Heart right ventricle (tissue), 16 donors: ENCODE measurements at regions not wholly inside any gene's neighbourhood (a gene's known extent, or its start where the extent isn't known, plus 50 kb on each side); places are given as distances from the start of the nearest gene placed in this dataset.
"Not testable (repeated sequence)": the region's sequence is repeated elsewhere in the genome, so short reads cannot be mapped to it uniquely, and the experiment has no call there.

Experiments
- ATAC-seq, 8 donors: fragments of 200-7000 bp; cut with Tn5 transposase; one replicate each; pipeline ENCODE4 v1.9.1; 2020; ENCODE audit warnings: mild to moderate bottlenecking in 8 of 8, moderate library complexity in 8 of 8, moderate number of reproducible peaks in 1 of 8
- DNase-seq, 2 donors: peaks; one replicate each; pipeline ENCODE4 v3.0.0-alpha.2; 2020
- H3K27ac ChIP-seq, 10 donors: fragments of 200-600 bp; sonication (generic) in 2 of 10; one replicate each; pipeline versions ENCODE4 v1.5.0 to v1.8.0; 2020 to 2022; ENCODE audit warnings: mild to moderate bottlenecking in 3 of 10
- H3K27me3 ChIP-seq, 7 donors: fragments of 200-600 bp; one replicate each; pipeline ENCODE4 v1.8.0; 2021 to 2022; ENCODE audit warnings: mild to moderate bottlenecking in 2 of 7
- H3K36me3 ChIP-seq, 9 donors: fragments of 200-600 bp; sonication (generic) in 1 of 9; one replicate each; pipeline versions ENCODE4 v1.5.0 to v1.8.0; 2020 to 2022; ENCODE audit warnings: mild to moderate bottlenecking in 2 of 9
- H3K4me1 ChIP-seq, 9 donors: fragments of 200-600 bp; sonication (generic) in 1 of 9; one replicate each; pipeline versions ENCODE4 v1.5.0 to v1.8.0; 2020 to 2022; ENCODE audit warnings: mild to moderate bottlenecking in 4 of 9
- H3K4me3 ChIP-seq, 10 donors: fragments of 200-600 bp; sonication (generic) in 2 of 10; one replicate each; pipeline versions ENCODE4 v1.5.0 to v1.8.0; 2020 to 2022; ENCODE audit warnings: mild to moderate bottlenecking in 7 of 10, moderate library complexity in 2 of 10
- H3K9me3 ChIP-seq, 11 donors: fragments of 200-600 bp in 10 of 11; sonication (generic) in 2 of 11; one replicate each; pipeline versions ENCODE4 v1.5.0 to v1.8.0; 2013 to 2022; ENCODE audit warnings: mild to moderate bottlenecking in 2 of 11, control low read depth in 1 of 11, moderate library complexity in 1 of 11
- whole genome bisulfite sequencing, 2 donors: extraction: QIAGEN DNeasy Blood & Tissue Kit; methylation state at CpG; one replicate each; pipeline ENCODE4 v1.1.7; 2013; ENCODE audit warnings: inconsistent platforms in 1 of 2; 5-methylcytosine and 5-hydroxymethylcytosine counted together
- intact Hi-C, 10 donors: fragments of 100-400 bp; cut with DNase I; formaldehyde crosslinking; loops; one replicate each; pipeline versions ENCODE4 v1.11.1 to v1.14.2; 2022
- TF ChIP-seq, protein P1 (sequence below), 9 donors: fragments of 200-600 bp; sonication (generic) in 2 of 9; IDR thresholded peaks; one replicate each; pipeline versions ENCODE4 v1.5.0 to v1.8.0; 2021 to 2022; ENCODE audit warnings: antibody characterized with exemption in 9 of 9, mild to moderate bottlenecking in 5 of 9, moderate library complexity in 1 of 9
- donor health status: Arrhythmogenic right ventricular cardiomyopathy.
- donor health status: ischemic (EF 13 %, LVEDD 7.1; RV severe dilation, severe dysfunction).
- donor health status: healthy with polysubstance abuse.
- donor health status: DM: no; HTN: yes; CAD: no.
- donor health status: DM: no; HTN: no; CAD: no.
- donor health status: ischemic (EF 25% LVEDD 6.9; RV normal size, moderate dysfunction).
- donor health status: ischemic (EF 25% LVEDD 5.7; RV mildly dilated, moderate dysfunction).
- donor health status: healthy.
- donor health status: DM: yes; HTN: yes; CAD: no.
- donor health status: Ischemic cardiomyopathy.
- donor health status: ischemic (EF 35%, LVEDD 5.7; RV mildly dilated, moderate dysfunction).
- donor health status: nonischemic (EF 11% LVEDD 7.7; RV severe dilation, severe dysfunction).
- donor health status: DM: yes; HTN: yes; CAD: no.
- donor health status: PGD.
- donor health status: ischemic (EF 29% LVEDD 5.4; RV normal size, mild dysfunction).
- donor health status: nonischemic (EF 23%, LVEDD 6.1; RV moderate dilation, normal function).

DNA sequence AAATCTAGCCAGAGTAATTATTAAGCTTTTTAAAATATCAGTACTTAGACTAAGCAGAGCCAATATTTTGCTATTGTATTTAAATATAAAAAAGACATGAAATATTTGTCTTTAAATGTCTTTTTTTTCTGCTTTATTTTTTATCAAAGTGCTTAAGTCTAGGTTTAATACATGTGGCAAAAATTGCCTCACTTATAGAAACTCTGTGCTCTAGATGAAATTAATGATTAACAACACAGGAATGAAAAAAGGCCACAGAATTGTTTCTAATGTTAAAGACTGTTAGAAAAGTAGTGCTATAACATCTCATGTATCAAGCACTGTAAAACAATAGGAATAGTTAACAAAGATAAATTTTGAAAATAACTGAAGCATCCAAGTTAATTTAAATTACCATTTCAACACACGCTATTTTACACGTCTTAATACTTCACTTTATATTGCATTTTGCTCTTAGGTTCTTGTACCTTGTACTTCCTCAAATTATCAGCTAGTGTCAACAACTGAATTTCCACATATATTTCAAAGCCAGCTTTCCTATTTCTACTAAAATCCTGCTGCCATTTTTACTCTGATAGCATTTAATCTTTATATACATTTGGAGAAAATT is 1515.1 kb downstream of the HACE1 start:
- no peak overlapping the region for H3K27ac ChIP-seq
- no peaks in the 10 kb centered on the region for H3K27me3 ChIP-seq
- H3K9me3 ChIP-seq = no peaks in the 10 kb centered on the region
- intact Hi-C loops = no loop called here
- TF ChIP-seq, protein P1, sequence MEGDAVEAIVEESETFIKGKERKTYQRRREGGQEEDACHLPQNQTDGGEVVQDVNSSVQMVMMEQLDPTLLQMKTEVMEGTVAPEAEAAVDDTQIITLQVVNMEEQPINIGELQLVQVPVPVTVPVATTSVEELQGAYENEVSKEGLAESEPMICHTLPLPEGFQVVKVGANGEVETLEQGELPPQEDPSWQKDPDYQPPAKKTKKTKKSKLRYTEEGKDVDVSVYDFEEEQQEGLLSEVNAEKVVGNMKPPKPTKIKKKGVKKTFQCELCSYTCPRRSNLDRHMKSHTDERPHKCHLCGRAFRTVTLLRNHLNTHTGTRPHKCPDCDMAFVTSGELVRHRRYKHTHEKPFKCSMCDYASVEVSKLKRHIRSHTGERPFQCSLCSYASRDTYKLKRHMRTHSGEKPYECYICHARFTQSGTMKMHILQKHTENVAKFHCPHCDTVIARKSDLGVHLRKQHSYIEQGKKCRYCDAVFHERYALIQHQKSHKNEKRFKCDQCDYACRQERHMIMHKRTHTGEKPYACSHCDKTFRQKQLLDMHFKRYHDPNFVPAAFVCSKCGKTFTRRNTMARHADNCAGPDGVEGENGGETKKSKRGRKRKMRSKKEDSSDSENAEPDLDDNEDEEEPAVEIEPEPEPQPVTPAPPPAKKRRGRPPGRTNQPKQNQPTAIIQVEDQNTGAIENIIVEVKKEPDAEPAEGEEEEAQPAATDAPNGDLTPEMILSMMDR (IDR thresholded peaks at IDR 0.05) = no peak
- DNase-seq (no peak), ATAC-seq (no peak)
- no peaks in the 10 kb centered on the region for H3K4me1 ChIP-seq
- no peaks in the 10 kb centered on the region for H3K36me3 ChIP-seq
- WGBS, 2 donors = 82 to 85% methylated on average over 2 of the region's 2 CpGs
- no peak overlapping the region for H3K4me3 ChIP-seq

DNA sequence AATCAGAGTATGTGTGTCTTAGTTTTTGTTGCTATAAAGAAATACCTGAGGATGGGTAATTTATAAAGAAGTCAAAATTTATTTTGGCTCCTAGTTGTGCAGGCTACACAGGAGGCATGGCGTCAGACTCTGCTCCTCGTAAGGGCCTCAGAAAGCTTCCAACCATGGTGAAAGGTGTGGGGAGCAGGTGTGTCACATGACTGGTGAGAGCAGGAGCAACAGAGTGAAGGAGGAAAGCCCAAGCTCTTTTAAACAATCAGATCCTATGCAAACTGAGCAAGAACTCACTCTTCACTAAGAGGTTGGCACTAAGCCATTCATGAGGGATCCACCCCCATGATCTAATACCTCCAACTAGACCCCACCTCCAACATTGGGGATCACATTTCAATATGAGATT is 1524.3 kb downstream of the HACE1 start:
- Histone ChIP-seq H3K27me3 (no peaks in the 10 kb centered on the region), H3K4me3 (no peak overlapping the region), H3K9me3 (no peaks in the 10 kb centered on the region), H3K4me1 (no peaks in the 10 kb centered on the region), H3K27ac (no peak overlapping the region), H3K36me3 (no peaks in the 10 kb centered on the region)
- ATAC-seq (no peak), DNase-seq (no peak)
- WGBS, 2 donors = 76 to 80% methylated on average over 2 of the region's 2 CpGs
- intact Hi-C loops = no loop called here
- TF ChIP-seq, protein P1 (IDR thresholded peaks at IDR 0.05) = no peak

DNA sequence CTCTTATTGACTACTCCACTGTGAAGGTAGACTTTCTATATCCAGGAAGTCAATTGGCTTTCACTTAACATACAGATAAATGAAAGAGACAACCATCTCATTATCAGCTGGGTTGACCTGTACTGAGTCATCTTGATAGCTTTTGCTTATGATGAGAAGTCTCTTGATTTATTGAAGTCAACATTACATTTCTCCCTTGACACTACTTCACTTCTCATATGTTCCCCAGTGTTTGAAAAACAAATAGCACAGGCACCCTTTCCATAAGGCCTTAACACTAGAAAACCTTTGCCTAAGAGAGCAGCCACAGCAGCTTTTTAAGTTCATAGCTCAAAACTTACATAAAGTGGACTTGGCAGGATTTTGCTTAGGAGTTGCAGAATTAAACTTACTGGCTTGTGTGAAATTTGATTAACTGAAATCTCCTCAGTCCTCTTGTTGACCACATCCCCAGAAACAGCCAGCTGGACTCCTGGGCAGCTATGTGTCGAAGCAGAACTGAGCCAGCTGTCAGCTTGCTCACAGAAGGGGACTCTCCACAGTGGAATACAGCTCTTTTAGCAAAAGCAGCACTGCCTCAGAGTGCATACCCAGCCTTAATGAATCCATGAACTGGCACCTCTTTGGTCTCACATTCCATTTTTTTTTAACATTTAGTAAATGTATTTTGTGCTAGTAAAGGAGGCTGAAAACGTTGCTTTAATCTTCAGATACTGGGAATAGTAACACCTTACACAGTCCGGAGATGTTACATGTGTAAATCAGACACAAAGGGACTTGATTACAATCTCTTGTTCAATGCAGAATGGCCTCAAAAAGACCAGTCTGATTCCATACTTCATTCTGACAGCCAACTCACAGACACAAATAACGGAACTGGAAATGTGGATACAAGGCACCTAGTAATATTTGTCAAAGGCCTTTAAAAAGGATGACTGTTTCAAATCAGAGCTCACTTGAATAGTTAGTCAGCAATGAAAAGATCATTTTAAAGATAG is 1532.7 kb downstream of the HACE1 start:
- Histone ChIP-seq H3K36me3 (no peaks in the 10 kb centered on the region), H3K27ac (no peak overlapping the region), H3K4me3 (no peak overlapping the region), H3K4me1 (no peaks in the 10 kb centered on the region), H3K27me3 (no peaks in the 10 kb centered on the region), H3K9me3 (no peaks in the 10 kb centered on the region)
- TF ChIP-seq, protein P1 (IDR thresholded peaks at IDR 0.05) = no peak
- 50 to 63% methylated on average over 4 of the region's 4 CpGs for WGBS, 2 donors
- ATAC-seq (peak in 3 of 8 donors; percentile 42 to 55 (median 55)), DNase-seq (no peak)
- intact Hi-C loops = no loop called here

DNA sequence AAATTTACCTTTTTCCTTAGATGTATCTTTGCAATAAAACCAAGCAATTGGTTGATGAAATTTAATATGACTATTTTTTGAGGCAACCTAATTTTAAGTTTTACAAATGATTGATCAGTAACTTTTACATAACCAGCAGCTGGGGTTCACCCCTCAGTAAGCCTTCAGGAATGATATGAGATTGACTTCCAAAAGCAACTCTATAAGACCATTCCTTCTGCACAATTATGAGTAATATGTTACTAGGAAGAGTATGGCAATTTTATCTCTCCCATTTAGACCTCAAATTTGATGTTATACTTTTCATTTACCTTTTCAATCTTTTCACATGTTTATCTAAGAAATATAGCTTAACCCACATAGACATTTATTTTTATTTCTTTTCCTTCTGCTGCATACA is 1546.3 kb downstream of the HACE1 start:
- peaks cover 0 to 17% (median 0%) of the 10 kb centered on the region in 11 donors for H3K9me3 ChIP-seq
- intact Hi-C loops = no loop called here
- H3K36me3 ChIP-seq = no peaks in the 10 kb centered on the region
- no peak overlapping the region for H3K27ac ChIP-seq
- H3K27me3 ChIP-seq = no peaks in the 10 kb centered on the region
- no peak overlapping the region for H3K4me3 ChIP-seq
- no peaks in the 10 kb centered on the region for H3K4me1 ChIP-seq
- DNase-seq = no peak
- TF ChIP-seq, protein P1 (IDR thresholded peaks at IDR 0.05) = no peak
- ATAC-seq = no peak

DNA sequence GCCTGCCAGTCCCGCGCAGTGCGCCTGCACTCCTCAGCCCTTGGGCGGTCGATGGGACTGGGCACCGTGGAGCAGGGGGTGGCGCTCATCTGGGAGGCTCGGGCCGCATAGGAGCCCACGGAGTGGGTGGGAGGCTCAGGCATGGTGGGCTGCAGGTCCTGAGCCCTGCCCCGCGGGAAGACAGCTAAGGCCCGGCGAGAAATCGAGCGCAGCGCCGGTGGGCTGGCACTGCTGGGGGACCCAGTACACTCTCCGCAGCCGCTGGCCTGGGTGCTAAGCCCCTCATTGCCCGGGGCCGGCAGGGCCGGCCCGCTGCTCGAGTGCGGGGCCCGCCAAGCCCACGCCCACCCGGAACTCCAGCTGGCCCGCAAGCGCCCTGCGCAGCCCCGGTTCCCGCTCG is 1565.3 kb downstream of the HACE1 start:
- DNase-seq, H3K9me3 ChIP-seq, H3K4me3 ChIP-seq, H3K27ac ChIP-seq, H3K27me3 ChIP-seq, intact Hi-C loops, H3K36me3 ChIP-seq, H3K4me1 ChIP-seq, ATAC-seq: not testable (repeated sequence)
- WGBS, 2 donors = 95% methylated on average over 29 of the region's 35 CpGs; no CpG with 5 or more reads in 1 of the 2 donors
